GM12878 (cell line): ENCODE measurements at regions not wholly inside any gene's neighbourhood (a gene's known extent, or its start where the extent isn't known, plus 50 kb on each side); places are given as distances from the start of the nearest gene placed in this dataset.

Source experiments
- ATF2 ChIP-seq: IDR thresholded peaks from 2 replicates; pipeline ENCODE4 v1.6.1; 2012; ENCODE audit warnings: low read length, inconsistent platforms
- CEBPB ChIP-seq, 2 experiments: fragments of 150-350 bp in 1 of 2; IDR thresholded peaks; 2 replicates each; pipeline ENCODE4 v1.6.1; 2012 to 2014; ENCODE audit warnings: low read depth in 2 of 2, low read length in 2 of 2, borderline replicate concordance in 1 of 2, inconsistent platforms in 1 of 2
- EZH2 ChIP-seq: IDR thresholded peaks from 2 replicates; pipeline ENCODE4 v1.6.1; 2012; ENCODE audit warnings: low read depth, mild to moderate bottlenecking, control low read depth, inconsistent platforms, low read length, borderline replicate concordance; ENCODE audit not compliant: control insufficient read depth
- FOXM1 ChIP-seq: IDR thresholded peaks from 2 replicates; pipeline ENCODE4 v1.6.1; 2012; ENCODE audit warnings: low read depth, mild to moderate bottlenecking, inconsistent platforms, low read length, moderate library complexity
- JUND ChIP-seq: IDR thresholded peaks from 2 replicates; pipeline ENCODE4 v1.6.1; 2012; ENCODE audit warnings: low read depth, mild to moderate bottlenecking, low read length, improper control_type of control experiment, moderate library complexity
- MAX ChIP-seq: IDR thresholded peaks from 2 replicates; pipeline ENCODE4 v1.6.1; 2012; ENCODE audit warnings: low read depth, low read length, improper control_type of control experiment
- MTA2 ChIP-seq: fragments of 450-650 bp; IDR thresholded peaks from 2 replicates; pipeline ENCODE4 v1.6.1; 2016; ENCODE audit warnings: low read depth, mild to moderate bottlenecking, moderate library complexity
- MXI1 ChIP-seq: fragments of 150-350 bp; IDR thresholded peaks from 2 replicates; pipeline ENCODE4 v1.6.1; 2011; ENCODE audit warnings: low read depth, mild to moderate bottlenecking, inconsistent platforms, low read length, improper control_type of control experiment
- POLR2A ChIP-seq: IDR thresholded peaks from 2 replicates; pipeline ENCODE4 v1.6.1; 2011; ENCODE audit warnings: low read depth, mild to moderate bottlenecking, low read length
- RAD51 ChIP-seq: fragments of 450-650 bp; IDR thresholded peaks from 2 replicates; pipeline ENCODE4 v1.6.1; 2016; ENCODE audit warnings: moderate library complexity, mild to moderate bottlenecking, inconsistent platforms
- SIX5 ChIP-seq: IDR thresholded peaks from 2 replicates; pipeline ENCODE4 v1.6.1; 2011; ENCODE audit warnings: mild to moderate bottlenecking, low read depth, low read length, moderate library complexity; ENCODE audit not compliant: severe bottlenecking
- SPI1 ChIP-seq: IDR thresholded peaks from 2 replicates; pipeline ENCODE4 v1.6.1; 2011; ENCODE audit warnings: low read depth, mild to moderate bottlenecking, low read length, moderate library complexity, borderline replicate concordance; ENCODE audit not compliant: insufficient read depth
- TAF1 ChIP-seq: IDR thresholded peaks from 2 replicates; pipeline ENCODE4 v1.6.1; 2011; ENCODE audit warnings: mild to moderate bottlenecking, low read depth, low read length, borderline replicate concordance
- TF ChIP-seq, protein P1 (sequence below), 3 experiments: IDR thresholded peaks in 2 of 3; conservative IDR thresholded peaks in 1 of 3; 2 replicates each; pipeline ENCODE4 v1.5.1; 2011; ENCODE audit warnings: low read depth in 3 of 3, low read length in 3 of 3, mild to moderate bottlenecking in 3 of 3, control low read depth in 2 of 3, moderate library complexity in 2 of 3, inconsistent platforms in 1 of 3, mixed read lengths in 1 of 3; ENCODE audit not compliant: control insufficient read depth in 2 of 3, insufficient read depth in 1 of 3; ENCODE audit errors: extremely low read depth in 1 of 3

DNA sequence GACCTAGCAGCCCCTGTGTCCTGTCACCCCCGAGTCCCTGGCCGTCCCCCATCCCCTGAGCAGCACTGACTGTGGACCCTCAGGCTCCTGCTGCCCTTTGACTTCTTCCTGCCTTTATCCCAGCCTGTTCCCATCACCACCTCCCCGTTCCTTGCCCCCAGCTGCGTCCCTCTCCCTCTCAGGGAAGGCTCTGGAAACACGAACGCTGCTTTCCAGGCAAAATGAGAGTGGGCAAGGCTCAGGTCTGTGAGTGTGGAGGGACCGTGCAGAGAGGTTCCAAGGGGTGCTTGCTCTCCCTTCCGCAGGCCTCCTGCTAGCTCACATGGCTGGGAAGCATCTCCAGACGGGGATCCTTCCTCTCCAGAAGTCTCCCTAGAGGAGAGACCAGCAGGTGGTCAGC lies 501.8 kb upstream of the SALL3 start:
- TF ChIP-seq, protein P1, sequence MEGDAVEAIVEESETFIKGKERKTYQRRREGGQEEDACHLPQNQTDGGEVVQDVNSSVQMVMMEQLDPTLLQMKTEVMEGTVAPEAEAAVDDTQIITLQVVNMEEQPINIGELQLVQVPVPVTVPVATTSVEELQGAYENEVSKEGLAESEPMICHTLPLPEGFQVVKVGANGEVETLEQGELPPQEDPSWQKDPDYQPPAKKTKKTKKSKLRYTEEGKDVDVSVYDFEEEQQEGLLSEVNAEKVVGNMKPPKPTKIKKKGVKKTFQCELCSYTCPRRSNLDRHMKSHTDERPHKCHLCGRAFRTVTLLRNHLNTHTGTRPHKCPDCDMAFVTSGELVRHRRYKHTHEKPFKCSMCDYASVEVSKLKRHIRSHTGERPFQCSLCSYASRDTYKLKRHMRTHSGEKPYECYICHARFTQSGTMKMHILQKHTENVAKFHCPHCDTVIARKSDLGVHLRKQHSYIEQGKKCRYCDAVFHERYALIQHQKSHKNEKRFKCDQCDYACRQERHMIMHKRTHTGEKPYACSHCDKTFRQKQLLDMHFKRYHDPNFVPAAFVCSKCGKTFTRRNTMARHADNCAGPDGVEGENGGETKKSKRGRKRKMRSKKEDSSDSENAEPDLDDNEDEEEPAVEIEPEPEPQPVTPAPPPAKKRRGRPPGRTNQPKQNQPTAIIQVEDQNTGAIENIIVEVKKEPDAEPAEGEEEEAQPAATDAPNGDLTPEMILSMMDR (IDR thresholded peaks at IDR 0.05 in 2 of 3, conservative IDR thresholded peaks at IDR 0.05 in 1 of 3; ENCODE audit: control insufficient read depth in 2 of 3, extremely low read depth in 1 of 3, insufficient read depth in 1 of 3, low read depth in 3 of 3, low read length in 3 of 3): no peak
- TF ChIP-seq ATF2 (no peak), MXI1 (no peak), MTA2 (no peak), CEBPB (IDR thresholded peaks at IDR 0.05; ENCODE audit: borderline replicate concordance in 1 of 2, low read depth in 2 of 2, low read length in 2 of 2) (no peak), SPI1 (no peak), JUND (no peak), TAF1 (no peak), MAX (no peak), POLR2A (no peak), FOXM1 (no peak), RAD51 (no peak), EZH2 (no peak), SIX5 (no peak)
